ENCODE measurements at regions not wholly inside any gene's neighbourhood (a gene's known extent, or its start where the extent isn't known, plus 50 kb on each side); places are given as distances from the start of the nearest gene placed in this dataset.

- TF ChIP-seq ZNF462 (CRISPR knock-in tag; IDR thresholded peaks at IDR 0.05) (no peak), ZNF331 (CRISPR knock-in tag; IDR thresholded peaks at IDR 0.05; ENCODE audit: low read depth) (no peak)
These were observed 294.5 kb upstream of the NRIP1 start (continued) for GRCh38 chr21:15359251-15359650.

- no peak for ATAC-seq
- Histone ChIP-seq H3K27me3 (ENCODE audit: insufficient read depth) (no peaks in the 10 kb centered on the region), H3K9me2 (ENCODE audit: insufficient read depth) (peaks cover 3% of the 10 kb centered on the region; the same call in 1 of the 2 replicates), H2AFZ (no peak overlapping the region), H3K4me3 (no peak overlapping the region), H3K4me2 (no peak overlapping the region), H3K79me2 (replicated peaks; ENCODE audit: insufficient read depth) (no peaks in the 10 kb centered on the region), H3K4me1 (ENCODE audit: insufficient read depth) (peaks cover 2% of the 10 kb centered on the region; the same call in 1 of the 2 replicates), H3K36me3 (ENCODE audit: insufficient read depth) (peaks cover 15% of the 10 kb centered on the region; the same call in 1 of the 2 replicates), H3K27ac (ENCODE audit: low read depth) (no peak overlapping the region), H4K20me1 (replicated peaks; ENCODE audit: insufficient read depth) (no peaks in the 10 kb centered on the region), H3F3A (replicated peaks; ENCODE audit: low read depth) (no peaks in the 10 kb centered on the region)
- no peak overlapping the region for H3K27ac Mint-ChIP-seq
- DNase-seq (ENCODE audit: low spot score) = no peak
- H3K27me3 Mint-ChIP-seq (ENCODE audit: insufficient read depth, low read depth, poor library complexity) = peaks cover 2% of the 10 kb centered on the region
- peaks cover 24% of the 10 kb centered on the region for H3K9me3 Mint-ChIP-seq
- peaks cover 26% of the 10 kb centered on the region for H3K36me3 Mint-ChIP-seq (ENCODE audit: low read depth)
- H3K4me1 Mint-ChIP-seq = peaks cover 20% of the 10 kb centered on the region; the same call in 2 of the 3 replicates
- H3K4me3 Mint-ChIP-seq = no peak overlapping the region
- no peak for TF ChIP-seq ZNF114 (CRISPR knock-in tag; IDR thresholded peaks at IDR 0.05)
- no peak for TF ChIP-seq STAT1 (IDR thresholded peaks at IDR 0.05; ENCODE audit: unreplicated experiment)
- no peak for TF ChIP-seq ZNF331 (CRISPR knock-in tag; IDR thresholded peaks at IDR 0.05; ENCODE audit: low read depth)
- no peak for TF ChIP-seq NANOG (IDR thresholded peaks at IDR 0.05; ENCODE audit: borderline replicate concordance)
- no peak for TF ChIP-seq ZNF462 (CRISPR knock-in tag; IDR thresholded peaks at IDR 0.05)
- TF ChIP-seq CREB1 (CRISPR knock-in tag; IDR thresholded peaks at IDR 0.05; ENCODE audit: low read depth) = no peak
- TF ChIP-seq EZH2 (IDR thresholded peaks at IDR 0.05; ENCODE audit: low read depth, unreplicated experiment) = no peak
These were observed 297.7 kb upstream of the NRIP1 start for GRCh38 chr21:15362458-15362857.

All from GM23338 (cell line).